Activated T-helper 1 cell treated with anti-CD3 and anti-CD28 coated beads, Interleukin-12 subunit alpha, Interleukin-12 subunit beta, Interleukin-2, Interleukin-4 antibody, amounts not matched to agents 30 ng/mL and 10 ng/mL and 1 ng/mL, durations not matched to agents 14 hours and 24 hours and 36 hours (primary cell): ENCODE measurements at regions not wholly inside any gene's neighbourhood (a gene's known extent, or its start where the extent isn't known, plus 50 kb on each side); places are given as distances from the start of the nearest gene placed in this dataset.

Source experiments
- DNase-seq: peaks from one replicate; pipeline ENCODE4 v3.0.0; 2021; ENCODE audit warnings: low spot score
- H3K27ac Mint-ChIP-seq: one replicate; pipeline ENCODE4 v1.8.0; 2021; ENCODE audit warnings: mild to moderate bottlenecking, mixed read lengths
- H3K27me3 Mint-ChIP-seq: one replicate; pipeline ENCODE4 v1.8.0; 2022; ENCODE audit warnings: mild to moderate bottlenecking, moderate library complexity, mixed read lengths; ENCODE audit not compliant: insufficient read depth
- H3K36me3 Mint-ChIP-seq: one replicate; pipeline ENCODE4 v1.8.0; 2021; ENCODE audit warnings: low read depth, mixed read lengths
- H3K4me1 Mint-ChIP-seq: one replicate; pipeline ENCODE4 v1.8.0; 2021; ENCODE audit warnings: low read depth, mixed read lengths
- H3K4me3 Mint-ChIP-seq: one replicate; pipeline ENCODE4 v1.8.0; 2021; ENCODE audit warnings: mild to moderate bottlenecking, moderate library complexity, mixed read lengths
- H3K9me3 Mint-ChIP-seq: one replicate; pipeline ENCODE4 v1.8.0; 2021; ENCODE audit warnings: mixed read lengths
- intact Hi-C: fragments of 100-400 bp; cut with micrococcal nuclease; formaldehyde crosslinking; loops from one replicate; pipeline ENCODE4 v1.15.1; 2024

- H3K9me3 Mint-ChIP-seq: peaks cover 15% of the 10 kb centered on the region
- no peak overlapping the region for H3K4me3 Mint-ChIP-seq
- no peak overlapping the region for H3K27ac Mint-ChIP-seq
- DNase-seq: no peak
- H3K36me3 Mint-ChIP-seq: peaks cover 16% of the 10 kb centered on the region
- H3K27me3 Mint-ChIP-seq: peaks cover 1% of the 10 kb centered on the region
- H3K4me1 Mint-ChIP-seq: no peaks in the 10 kb centered on the region
- intact Hi-C loops: no loop called here
Measured at GRCh38 chr22:49614966-49615965, 212.4 kb downstream of the BRD1 start.

GRCh38 chr22:49613511-49614270 lies 214.0 kb downstream of the BRD1 start:
- no peak for DNase-seq
- Mint-ChIP-seq H3K4me3 (no peak overlapping the region), H3K4me1 (no peaks in the 10 kb centered on the region)

GRCh38 chr22:49613108-49613507 lies 214.6 kb downstream of the BRD1 start:
- no peak for DNase-seq
- H3K27ac Mint-ChIP-seq: no peak overlapping the region
- no peaks in the 10 kb centered on the region for H3K4me1 Mint-ChIP-seq
- no peak overlapping the region for H3K4me3 Mint-ChIP-seq
- peaks cover 15% of the 10 kb centered on the region for H3K9me3 Mint-ChIP-seq
- H3K36me3 Mint-ChIP-seq: peaks cover 22% of the 10 kb centered on the region
- intact Hi-C loops: no loop called here
- peaks cover 1% of the 10 kb centered on the region for H3K27me3 Mint-ChIP-seq

More at GRCh38 chr22:49613511-49614270, 214.0 kb downstream of the BRD1 start:
- Mint-ChIP-seq H3K36me3 (peaks cover 17% of the 10 kb centered on the region), H3K27ac (no peak overlapping the region), H3K9me3 (peaks cover 15% of the 10 kb centered on the region), H3K27me3 (peaks cover 1% of the 10 kb centered on the region)
- intact Hi-C loops: no loop called here

- intact Hi-C loops: no loop called here
- Mint-ChIP-seq H3K27me3 (peaks cover 1% of the 10 kb centered on the region), H3K36me3 (peaks cover 31% of the 10 kb centered on the region), H3K27ac (no peak overlapping the region), H3K9me3 (peaks cover 36% of the 10 kb centered on the region), H3K4me3 (no peak overlapping the region), H3K4me1 (no peaks in the 10 kb centered on the region)
- DNase-seq: no peak
Measured at GRCh38 chr22:49609207-49609876, 218.3 kb downstream of the BRD1 start.

GRCh38 chr22:49608660-49609059 lies 219.0 kb downstream of the BRD1 start:
- Mint-ChIP-seq H3K27me3 (peaks cover 1% of the 10 kb centered on the region), H3K4me3 (no peak overlapping the region), H3K4me1 (no peaks in the 10 kb centered on the region), H3K27ac (no peak overlapping the region), H3K36me3 (peaks cover 31% of the 10 kb centered on the region), H3K9me3 (peaks cover 41% of the 10 kb centered on the region)
- no peak for DNase-seq
- intact Hi-C loops: no loop called here

DNA sequence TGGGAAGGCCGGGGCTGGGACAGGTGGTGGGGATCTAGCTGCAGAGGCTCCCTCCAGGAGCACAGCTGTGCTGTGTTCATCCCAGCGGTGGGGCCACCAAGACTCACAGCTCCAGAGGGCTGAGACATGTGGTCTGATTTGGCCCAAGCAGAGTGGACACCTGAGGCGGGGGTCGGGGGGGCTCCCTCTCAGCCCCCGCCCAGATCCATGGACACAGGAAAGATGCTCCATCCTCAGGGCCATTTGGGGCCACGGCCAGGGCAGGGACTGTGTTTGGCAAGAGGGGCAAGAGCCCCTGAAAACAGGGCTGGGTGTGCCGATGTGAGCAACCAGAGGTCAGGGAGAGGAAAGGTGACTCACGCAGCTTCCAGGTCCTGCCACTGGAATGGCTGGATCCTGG lies 219.4 kb downstream of the BRD1 start:
- intact Hi-C loops: no loop called here
- Mint-ChIP-seq H3K27ac (no peak overlapping the region), H3K4me1 (no peaks in the 10 kb centered on the region), H3K9me3 (peaks cover 38% of the 10 kb centered on the region), H3K4me3 (no peak overlapping the region), H3K36me3 (peaks cover 27% of the 10 kb centered on the region), H3K27me3 (peaks cover 1% of the 10 kb centered on the region)
- DNase-seq: no peak

GRCh38 chr22:49607821-49608220 lies 219.9 kb downstream of the BRD1 start:
- Mint-ChIP-seq H3K27me3 (no peaks in the 10 kb centered on the region), H3K9me3 (peaks cover 34% of the 10 kb centered on the region), H3K27ac (no peak overlapping the region), H3K4me3 (no peak overlapping the region), H3K36me3 (peaks cover 24% of the 10 kb centered on the region), H3K4me1 (no peaks in the 10 kb centered on the region)
- intact Hi-C loops: no loop called here
- DNase-seq: no peak

GRCh38 chr22:49606562-49607290 lies 220.9 kb downstream of the BRD1 start:
- Mint-ChIP-seq H3K27me3 (no peaks in the 10 kb centered on the region), H3K36me3 (peaks cover 20% of the 10 kb centered on the region), H3K4me1 (no peaks in the 10 kb centered on the region), H3K27ac (no peak overlapping the region), H3K4me3 (no peak overlapping the region), H3K9me3 (peaks cover 27% of the 10 kb centered on the region)
- DNase-seq: no peak
- intact Hi-C loops: no loop called here

DNA sequence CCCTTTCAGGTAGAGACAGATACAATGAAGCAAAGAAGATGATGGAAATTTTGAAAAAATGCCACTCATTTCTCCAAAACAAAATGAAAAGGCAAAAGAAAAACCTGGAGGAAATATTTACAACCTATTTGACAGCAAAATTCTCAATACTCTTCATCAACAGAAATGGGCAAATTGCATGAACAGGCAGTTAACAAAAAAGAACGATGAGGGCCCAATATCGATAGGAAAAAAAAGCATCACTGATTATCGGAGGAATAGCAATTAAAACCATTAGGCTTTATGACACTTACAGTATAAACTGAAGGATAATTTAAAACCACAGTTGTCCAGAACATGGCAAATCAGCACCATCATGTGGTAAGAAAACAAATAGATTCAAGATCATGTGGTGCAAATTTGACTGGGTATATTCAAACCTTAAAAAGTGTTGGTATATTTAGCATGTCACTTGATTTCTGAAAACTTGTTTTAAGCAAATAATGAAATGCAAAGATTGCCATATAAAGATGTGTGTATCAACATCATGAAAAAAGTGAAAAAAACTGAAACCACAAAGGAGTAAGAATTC lies 222.9 kb downstream of the BRD1 start:
- Mint-ChIP-seq H3K27ac (no peak overlapping the region), H3K27me3 (no peaks in the 10 kb centered on the region), H3K4me3 (no peak overlapping the region), H3K36me3 (peaks cover 15% of the 10 kb centered on the region), H3K4me1 (no peaks in the 10 kb centered on the region), H3K9me3 (peaks cover 27% of the 10 kb centered on the region)
- intact Hi-C loops: no loop called here
- DNase-seq: no peak

DNA sequence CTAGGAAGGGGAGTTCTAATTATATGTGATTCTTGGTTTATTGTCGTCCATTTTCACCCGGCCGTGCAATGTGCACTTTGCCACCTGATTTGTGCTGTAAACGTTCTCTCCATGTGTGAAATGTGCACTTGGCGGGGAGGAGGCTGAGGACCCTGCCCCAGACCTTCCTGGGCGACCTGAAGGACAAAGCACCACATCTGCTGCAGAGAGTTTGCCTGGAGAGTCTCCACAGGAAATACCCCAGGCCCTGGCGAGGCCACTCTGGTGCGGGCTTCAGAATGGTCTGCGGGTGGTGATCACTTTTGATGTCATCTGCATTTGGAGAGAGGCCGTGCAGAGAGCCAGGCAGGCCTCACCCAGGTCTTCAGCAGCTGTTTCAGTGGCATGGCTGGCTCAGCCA lies 224.7 kb downstream of the BRD1 start:
- intact Hi-C loops: no loop called here
- no peak for DNase-seq
- no peak overlapping the region for H3K4me3 Mint-ChIP-seq

GRCh38 chr22:49602481-49602880 lies 225.2 kb downstream of the BRD1 start:
- no peak overlapping the region for H3K4me3 Mint-ChIP-seq
- intact Hi-C loops: no loop called here
- H3K9me3 Mint-ChIP-seq: peaks cover 24% of the 10 kb centered on the region
- H3K4me1 Mint-ChIP-seq: no peaks in the 10 kb centered on the region
- DNase-seq: no peak
- peaks cover 7% of the 10 kb centered on the region for H3K36me3 Mint-ChIP-seq
- no peaks in the 10 kb centered on the region for H3K27me3 Mint-ChIP-seq
- no peak overlapping the region for H3K27ac Mint-ChIP-seq

More for the DNA sequence above, 224.7 kb downstream of the BRD1 start:
- Mint-ChIP-seq H3K27ac (no peak overlapping the region), H3K27me3 (no peaks in the 10 kb centered on the region), H3K36me3 (peaks cover 10% of the 10 kb centered on the region), H3K4me1 (no peaks in the 10 kb centered on the region), H3K9me3 (peaks cover 27% of the 10 kb centered on the region)
